ENCODE measurements at regions not wholly inside any gene's neighbourhood (a gene's known extent, or its start where the extent isn't known, plus 50 kb on each side); places are given as distances from the start of the nearest gene placed in this dataset.

DNA sequence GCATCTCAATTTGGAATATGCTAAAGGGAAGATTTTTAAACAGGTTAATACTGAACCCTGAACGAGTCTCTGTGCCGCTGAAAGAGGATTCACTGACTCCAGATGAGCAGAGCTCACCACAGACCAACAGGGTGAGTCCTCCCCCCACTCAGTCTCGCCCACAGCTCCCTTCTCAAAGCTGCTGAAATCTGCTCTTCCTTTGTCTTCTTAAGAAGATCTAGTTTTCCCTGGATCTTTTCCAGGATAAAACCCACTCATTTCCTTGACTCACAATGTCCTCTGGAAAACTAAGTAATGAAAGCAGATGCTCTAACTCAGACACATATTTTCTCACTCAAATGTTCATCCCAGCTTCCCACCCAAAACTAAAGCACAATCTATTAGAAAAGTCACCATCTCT is 447.0 kb upstream of the PKN2 start:
- TF ChIP-seq POLR2A (IDR thresholded peaks at IDR 0.05), result no peak
- TF ChIP-seq, protein P1, sequence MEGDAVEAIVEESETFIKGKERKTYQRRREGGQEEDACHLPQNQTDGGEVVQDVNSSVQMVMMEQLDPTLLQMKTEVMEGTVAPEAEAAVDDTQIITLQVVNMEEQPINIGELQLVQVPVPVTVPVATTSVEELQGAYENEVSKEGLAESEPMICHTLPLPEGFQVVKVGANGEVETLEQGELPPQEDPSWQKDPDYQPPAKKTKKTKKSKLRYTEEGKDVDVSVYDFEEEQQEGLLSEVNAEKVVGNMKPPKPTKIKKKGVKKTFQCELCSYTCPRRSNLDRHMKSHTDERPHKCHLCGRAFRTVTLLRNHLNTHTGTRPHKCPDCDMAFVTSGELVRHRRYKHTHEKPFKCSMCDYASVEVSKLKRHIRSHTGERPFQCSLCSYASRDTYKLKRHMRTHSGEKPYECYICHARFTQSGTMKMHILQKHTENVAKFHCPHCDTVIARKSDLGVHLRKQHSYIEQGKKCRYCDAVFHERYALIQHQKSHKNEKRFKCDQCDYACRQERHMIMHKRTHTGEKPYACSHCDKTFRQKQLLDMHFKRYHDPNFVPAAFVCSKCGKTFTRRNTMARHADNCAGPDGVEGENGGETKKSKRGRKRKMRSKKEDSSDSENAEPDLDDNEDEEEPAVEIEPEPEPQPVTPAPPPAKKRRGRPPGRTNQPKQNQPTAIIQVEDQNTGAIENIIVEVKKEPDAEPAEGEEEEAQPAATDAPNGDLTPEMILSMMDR (IDR thresholded peaks at IDR 0.05), result no peak

All from body of pancreas (tissue), 4 donors.